HG02981 (cell line): ENCODE measurements at regions not wholly inside any gene's neighbourhood (a gene's known extent, or its start where the extent isn't known, plus 50 kb on each side); places are given as distances from the start of the nearest gene placed in this dataset.
A peak's percentile ranks its signal among the peaks of the same experiment; 100 is the strongest.
"Not testable (repeated sequence)": the region's sequence is repeated elsewhere in the genome, so short reads cannot be mapped to it uniquely, and the experiment has no call there.

Experiments
- ATAC-seq: cut with Tn5 transposase; IDR thresholded peaks from one replicate; pipeline ENCODE4 v1.9.1; 2021; ENCODE audit warnings: mild to moderate bottlenecking, moderate library complexity; ENCODE audit not compliant: unreplicated experiment

GRCh38 chr11:86861810-86862209, 61.5 kb downstream of the PRSS23 start:
- ATAC-seq = no peak

- no peak for ATAC-seq
Observed at GRCh38 chr11:86863476-86863875, 63.1 kb downstream of the PRSS23 start.

GRCh38 chr11:86865436-86865835, 65.1 kb downstream of the PRSS23 start:
- ATAC-seq = no peak

GRCh38 chr11:86869531-86869930, 69.2 kb downstream of the PRSS23 start:
- ATAC-seq = no peak

GRCh38 chr11:86869966-86870570, 69.7 kb downstream of the PRSS23 start:
- peak; percentile 87 for ATAC-seq

GRCh38 chr11:86873573-86874083, 73.3 kb downstream of the PRSS23 start:
- no peak for ATAC-seq

GRCh38 chr11:86874304-86875056, 74.1 kb downstream of the PRSS23 start:
- ATAC-seq = no peak

- no peak for ATAC-seq
Observed at GRCh38 chr11:86876716-86877234, 76.4 kb downstream of the PRSS23 start.

GRCh38 chr11:86877503-86877902, 77.2 kb downstream of the PRSS23 start:
- no peak for ATAC-seq

- ATAC-seq = not testable (repeated sequence)
Observed at GRCh38 chr11:86879241-86879640, 76.0 kb downstream of the FZD4 start.

- no peak for ATAC-seq
Observed at GRCh38 chr11:86885311-86885710, 69.9 kb downstream of the FZD4 start.

- ATAC-seq = no peak
Observed at GRCh38 chr11:86888164-86889000, 66.8 kb downstream of the FZD4 start.

- no peak for ATAC-seq
Observed at GRCh38 chr11:86889001-86889341, 66.2 kb downstream of the FZD4 start.

GRCh38 chr11:86891036-86891435, 64.2 kb downstream of the FZD4 start:
- ATAC-seq = no peak

- no peak for ATAC-seq
Observed at GRCh38 chr11:86893235-86893634, 62.0 kb downstream of the FZD4 start.
